HEK293 (cell line): ENCODE measurements at regions not wholly inside any gene's neighbourhood (a gene's known extent, or its start where the extent isn't known, plus 50 kb on each side); places are given as distances from the start of the nearest gene placed in this dataset.

ENCODE experiments used
- BCL6B ChIP-seq: fragments of 450-650 bp; formaldehyde crosslinking; IDR thresholded peaks from 2 replicates; pipeline ENCODE4 v1.5.1; 2017; ENCODE audit warnings: missing biosample characterization, missing genetic modification characterization
- GFI1B ChIP-seq: fragments of 450-650 bp; formaldehyde crosslinking; IDR thresholded peaks from 2 replicates; pipeline ENCODE4 v1.5.1; 2016; ENCODE audit warnings: missing biosample characterization, missing genetic modification characterization
- GLIS1 ChIP-seq: fragments of 450-650 bp; formaldehyde crosslinking; IDR thresholded peaks from 2 replicates; pipeline ENCODE4 v1.5.1; 2016; ENCODE audit warnings: missing biosample characterization, missing genetic modification characterization
- GLIS2 ChIP-seq: fragments of 450-650 bp; formaldehyde crosslinking; IDR thresholded peaks from 2 replicates; pipeline ENCODE4 v1.5.1; 2016; ENCODE audit warnings: missing biosample characterization, missing genetic modification characterization
- HOXC10 ChIP-seq: sonication (generic); formaldehyde crosslinking; IDR thresholded peaks from 2 replicates; pipeline ENCODE4 v1.8.1; 2023; ENCODE audit warnings: mild to moderate bottlenecking, missing genetic modification reagents
- KLF17 ChIP-seq: fragments of 450-650 bp; formaldehyde crosslinking; IDR thresholded peaks from 2 replicates; pipeline ENCODE4 v1.5.1; 2016; ENCODE audit warnings: missing biosample characterization, missing genetic modification characterization
- KLF8 ChIP-seq: fragments of 450-650 bp; formaldehyde crosslinking; IDR thresholded peaks from 2 replicates; pipeline ENCODE4 v1.5.1; 2016; ENCODE audit warnings: missing biosample characterization, missing genetic modification characterization
- SCRT1 ChIP-seq: fragments of 450-650 bp; formaldehyde crosslinking; IDR thresholded peaks from 2 replicates; pipeline ENCODE4 v1.5.1; 2016; ENCODE audit warnings: missing biosample characterization, missing genetic modification characterization, borderline replicate concordance
- TSHZ1 ChIP-seq: fragments of 450-650 bp; formaldehyde crosslinking; IDR thresholded peaks from 2 replicates; pipeline ENCODE4 v1.5.1; 2016; ENCODE audit warnings: missing biosample characterization, missing genetic modification characterization, borderline replicate concordance
- YY1 ChIP-seq: fragments of 450-650 bp; formaldehyde crosslinking; IDR thresholded peaks from 2 replicates; pipeline ENCODE4 v1.5.1; 2018; ENCODE audit warnings: missing biosample characterization, missing genetic modification characterization
- ZBTB7A ChIP-seq: fragments of 450-650 bp; formaldehyde crosslinking; IDR thresholded peaks from 2 replicates; pipeline ENCODE4 v1.5.1; 2016; ENCODE audit warnings: low read depth, missing biosample characterization, missing genetic modification characterization
- ZNF157 ChIP-seq: fragments of 450-650 bp; formaldehyde crosslinking; IDR thresholded peaks from 2 replicates; pipeline ENCODE4 v1.5.1; 2016; ENCODE audit warnings: missing biosample characterization, missing genetic modification characterization
- ZNF223 ChIP-seq: fragments of 450-650 bp; formaldehyde crosslinking; IDR thresholded peaks from 2 replicates; pipeline ENCODE4 v1.5.1; 2016; ENCODE audit warnings: missing biosample characterization, missing genetic modification characterization
- ZNF362 ChIP-seq: fragments of 450-650 bp; formaldehyde crosslinking; IDR thresholded peaks from 2 replicates; pipeline ENCODE4 v1.5.1; 2016; ENCODE audit warnings: missing biosample characterization, missing genetic modification characterization
- ZNF394 ChIP-seq: fragments of 450-650 bp; formaldehyde crosslinking; IDR thresholded peaks from 2 replicates; pipeline ENCODE4 v1.5.1; 2016; ENCODE audit warnings: missing biosample characterization, missing genetic modification characterization, mild to moderate bottlenecking, moderate library complexity, borderline replicate concordance
- ZNF473 ChIP-seq: fragments of 450-650 bp; formaldehyde crosslinking; IDR thresholded peaks from 2 replicates; pipeline ENCODE4 v1.5.1; 2017; ENCODE audit warnings: missing biosample characterization, missing genetic modification characterization
- ZNF513 ChIP-seq: fragments of 450-650 bp; IDR thresholded peaks from 2 replicates; pipeline ENCODE4 v1.5.1; 2018; ENCODE audit warnings: missing biosample characterization, missing genetic modification characterization
- ZNF629 ChIP-seq: fragments of 450-650 bp; formaldehyde crosslinking; IDR thresholded peaks from 2 replicates; pipeline ENCODE4 v1.5.1; 2017; ENCODE audit warnings: missing biosample characterization, missing genetic modification characterization
- ZNF843 ChIP-seq: fragments of 450-650 bp; formaldehyde crosslinking; IDR thresholded peaks from 2 replicates; pipeline ENCODE4 v1.5.1; 2016; ENCODE audit warnings: missing biosample characterization, missing genetic modification characterization
- ZSCAN16 ChIP-seq: fragments of 450-650 bp; formaldehyde crosslinking; IDR thresholded peaks from 2 replicates; pipeline ENCODE4 v1.5.1; 2016; ENCODE audit warnings: missing biosample characterization, missing genetic modification characterization
- ZXDB ChIP-seq: fragments of 450-650 bp; formaldehyde crosslinking; IDR thresholded peaks from 2 replicates; pipeline ENCODE4 v1.5.1; 2016; ENCODE audit warnings: missing biosample characterization, missing genetic modification characterization
- TF ChIP-seq, protein P1 (sequence below): fragments of 450-650 bp; formaldehyde crosslinking; conservative IDR thresholded peaks from 2 replicates; pipeline ENCODE4 v1.5.1; 2016; ENCODE audit warnings: low read depth, missing biosample characterization, missing genetic modification characterization
- TF ChIP-seq, protein P2 (sequence below): fragments of 450-650 bp; IDR thresholded peaks from 2 replicates; pipeline ENCODE4 v1.5.1; 2018; ENCODE audit warnings: missing biosample characterization, mild to moderate bottlenecking, missing genetic modification characterization

DNA sequence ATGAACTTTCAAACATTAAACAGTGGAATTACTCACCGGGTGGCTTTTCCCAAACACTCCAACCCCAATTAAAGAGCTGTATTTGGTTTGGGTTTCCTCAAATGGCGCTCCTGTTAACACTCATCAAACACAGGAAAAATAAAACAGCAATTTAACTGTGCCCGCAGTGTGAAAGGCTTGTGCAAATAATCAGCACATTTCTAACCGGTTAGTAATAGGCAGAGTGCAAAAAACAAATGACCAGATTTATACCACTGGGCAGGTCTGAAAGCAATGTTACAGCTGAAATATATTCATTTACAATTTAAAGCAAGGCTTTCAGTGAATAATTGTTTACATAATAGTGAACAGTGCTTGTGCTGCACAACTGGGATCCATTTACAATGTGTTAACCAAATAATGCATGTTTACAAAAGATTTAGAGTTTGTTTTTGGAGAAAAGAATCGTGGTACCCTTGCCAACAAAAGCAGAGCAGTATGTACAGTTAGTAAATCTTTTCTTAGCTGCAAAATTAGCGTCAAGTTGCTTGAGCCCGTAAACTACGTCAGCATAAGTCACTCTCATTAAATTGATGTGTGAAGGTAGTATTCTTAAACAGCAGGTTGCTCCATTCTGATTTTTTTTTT, 662.9 kb upstream of the ZNF608 start (continued):
- TF ChIP-seq, protein P1, sequence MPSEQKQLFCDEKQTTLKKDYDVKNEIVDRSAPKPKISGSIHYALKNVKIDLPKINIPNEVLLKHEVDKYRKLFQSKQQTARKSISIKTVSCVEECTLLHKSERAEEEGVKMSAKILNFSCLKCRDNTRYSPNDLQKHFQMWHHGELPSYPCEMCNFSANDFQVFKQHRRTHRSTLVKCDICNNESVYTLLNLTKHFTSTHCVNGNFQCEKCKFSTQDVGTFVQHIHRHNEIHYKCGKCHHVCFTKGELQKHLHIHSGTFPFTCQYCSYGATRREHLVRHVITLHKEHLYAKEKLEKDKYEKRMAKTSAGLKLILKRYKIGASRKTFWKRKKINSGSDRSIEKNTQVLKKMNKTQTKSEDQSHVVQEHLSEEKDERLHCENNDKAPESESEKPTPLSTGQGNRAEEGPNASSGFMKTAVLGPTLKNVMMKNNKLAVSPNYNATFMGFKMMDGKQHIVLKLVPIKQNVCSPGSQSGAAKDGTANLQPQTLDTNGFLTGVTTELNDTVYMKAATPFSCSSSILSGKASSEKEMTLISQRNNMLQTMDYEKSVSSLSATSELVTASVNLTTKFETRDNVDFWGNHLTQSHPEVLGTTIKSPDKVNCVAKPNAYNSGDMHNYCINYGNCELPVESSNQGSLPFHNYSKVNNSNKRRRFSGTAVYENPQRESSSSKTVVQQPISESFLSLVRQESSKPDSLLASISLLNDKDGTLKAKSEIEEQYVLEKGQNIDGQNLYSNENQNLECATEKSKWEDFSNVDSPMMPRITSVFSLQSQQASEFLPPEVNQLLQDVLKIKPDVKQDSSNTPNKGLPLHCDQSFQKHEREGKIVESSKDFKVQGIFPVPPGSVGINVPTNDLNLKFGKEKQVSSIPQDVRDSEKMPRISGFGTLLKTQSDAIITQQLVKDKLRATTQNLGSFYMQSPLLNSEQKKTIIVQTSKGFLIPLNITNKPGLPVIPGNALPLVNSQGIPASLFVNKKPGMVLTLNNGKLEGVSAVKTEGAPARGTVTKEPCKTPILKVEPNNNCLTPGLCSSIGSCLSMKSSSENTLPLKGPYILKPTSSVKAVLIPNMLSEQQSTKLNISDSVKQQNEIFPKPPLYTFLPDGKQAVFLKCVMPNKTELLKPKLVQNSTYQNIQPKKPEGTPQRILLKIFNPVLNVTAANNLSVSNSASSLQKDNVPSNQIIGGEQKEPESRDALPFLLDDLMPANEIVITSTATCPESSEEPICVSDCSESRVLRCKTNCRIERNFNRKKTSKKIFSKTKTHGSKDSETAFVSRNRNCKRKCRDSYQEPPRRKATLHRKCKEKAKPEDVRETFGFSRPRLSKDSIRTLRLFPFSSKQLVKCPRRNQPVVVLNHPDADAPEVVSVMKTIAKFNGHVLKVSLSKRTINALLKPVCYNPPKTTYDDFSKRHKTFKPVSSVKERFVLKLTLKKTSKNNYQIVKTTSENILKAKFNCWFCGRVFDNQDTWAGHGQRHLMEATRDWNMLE (tag by site-specific recombination) = 0 out of 2 replicates have a peak, but pooled peaks have one; percentile 5
- TF ChIP-seq SCRT1 (tag by site-specific recombination) (no peak; the same call in 1 of the 2 replicates), YY1 (tag by site-specific recombination) (0 out of 2 replicates have a peak, but pooled peaks have one; percentile 23), ZXDB (tag by site-specific recombination) (peak; percentile 30), GLIS2 (tag by site-specific recombination) (0 out of 2 replicates have a peak, but pooled peaks have one; percentile 14), ZNF843 (tag by site-specific recombination) (peak; percentile 71), TSHZ1 (tag by site-specific recombination) (peak; percentile 95), KLF17 (peak; percentile 88), BCL6B (tag by site-specific recombination) (peak; percentile 70), ZNF473 (no peak), GLIS1 (tag by site-specific recombination) (peak; percentile 78), ZBTB7A (tag by site-specific recombination) (peak; percentile 77), ZNF362 (tag by site-specific recombination) (0 out of 2 replicates have a peak, but pooled peaks have one; percentile 41), ZNF157 (tag by site-specific recombination) (no peak), ZNF513 (tag by site-specific recombination) (peak; percentile 11), ZNF629 (tag by site-specific recombination) (peak; percentile 79), HOXC10 (no peak), ZSCAN16 (0 out of 2 replicates have a peak, but pooled peaks have one; percentile 66), GFI1B (peak; percentile 95), ZNF394 (tag by site-specific recombination) (peak; percentile 10), ZNF223 (tag by site-specific recombination) (no peak), KLF8 (peak; percentile 9; the same call in 1 of the 2 replicates)
- TF ChIP-seq, protein P2, sequence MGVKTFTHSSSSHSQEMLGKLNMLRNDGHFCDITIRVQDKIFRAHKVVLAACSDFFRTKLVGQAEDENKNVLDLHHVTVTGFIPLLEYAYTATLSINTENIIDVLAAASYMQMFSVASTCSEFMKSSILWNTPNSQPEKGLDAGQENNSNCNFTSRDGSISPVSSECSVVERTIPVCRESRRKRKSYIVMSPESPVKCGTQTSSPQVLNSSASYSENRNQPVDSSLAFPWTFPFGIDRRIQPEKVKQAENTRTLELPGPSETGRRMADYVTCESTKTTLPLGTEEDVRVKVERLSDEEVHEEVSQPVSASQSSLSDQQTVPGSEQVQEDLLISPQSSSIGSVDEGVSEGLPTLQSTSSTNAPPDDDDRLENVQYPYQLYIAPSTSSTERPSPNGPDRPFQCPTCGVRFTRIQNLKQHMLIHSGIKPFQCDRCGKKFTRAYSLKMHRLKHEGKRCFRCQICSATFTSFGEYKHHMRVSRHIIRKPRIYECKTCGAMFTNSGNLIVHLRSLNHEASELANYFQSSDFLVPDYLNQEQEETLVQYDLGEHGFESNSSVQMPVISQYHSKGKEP (tag by site-specific recombination) = peak; percentile 75
